H1 (cell line): ENCODE measurements at regions not wholly inside any gene's neighbourhood (a gene's known extent, or its start where the extent isn't known, plus 50 kb on each side); places are given as distances from the start of the nearest gene placed in this dataset.

Experiments
- CTCF ChIP-seq, 3 experiments: IDR thresholded peaks; 1 replicate in 2 of 3; 2 replicates in 1 of 3; pipeline versions ENCODE4 v1.5.1 to v1.6.1; 2011; ENCODE audit warnings: low read length in 3 of 3, mild to moderate bottlenecking in 3 of 3, inconsistent platforms in 2 of 3, low read depth in 1 of 3, moderate library complexity in 1 of 3; ENCODE audit not compliant: insufficient read depth in 1 of 3; ENCODE audit errors: control extremely low read depth in 1 of 3
- NRF1 ChIP-seq: IDR thresholded peaks from 2 replicates; pipeline ENCODE4 v1.6.1; 2011; ENCODE audit warnings: mild to moderate bottlenecking, low read depth, low read length, improper control_type of control experiment
- POLR2A ChIP-seq, 2 experiments: IDR thresholded peaks; 1 replicate in 1 of 2; 2 replicates in 1 of 2; pipeline ENCODE4 v1.6.1; 2011; ENCODE audit warnings: low read depth in 2 of 2, low read length in 2 of 2, mild to moderate bottlenecking in 2 of 2; ENCODE audit errors: control extremely low read depth in 1 of 2
- POLR2AphosphoS5 ChIP-seq: IDR thresholded peaks from 2 replicates; pipeline ENCODE4 v1.6.1; 2011; ENCODE audit warnings: low read depth, low read length
- RAD21 ChIP-seq, 2 experiments: IDR thresholded peaks in 1 of 2; conservative IDR thresholded peaks in 1 of 2; 2 replicates each; pipeline ENCODE4 v1.6.1; 2011; ENCODE audit warnings: low read depth in 2 of 2, low read length in 2 of 2, improper control_type of control experiment in 1 of 2, inconsistent platforms in 1 of 2, mild to moderate bottlenecking in 1 of 2, moderate library complexity in 1 of 2
- TF ChIP-seq, protein P1 (sequence below): IDR thresholded peaks from 2 replicates; pipeline ENCODE4 v1.6.1; 2012; ENCODE audit warnings: inconsistent platforms

DNA sequence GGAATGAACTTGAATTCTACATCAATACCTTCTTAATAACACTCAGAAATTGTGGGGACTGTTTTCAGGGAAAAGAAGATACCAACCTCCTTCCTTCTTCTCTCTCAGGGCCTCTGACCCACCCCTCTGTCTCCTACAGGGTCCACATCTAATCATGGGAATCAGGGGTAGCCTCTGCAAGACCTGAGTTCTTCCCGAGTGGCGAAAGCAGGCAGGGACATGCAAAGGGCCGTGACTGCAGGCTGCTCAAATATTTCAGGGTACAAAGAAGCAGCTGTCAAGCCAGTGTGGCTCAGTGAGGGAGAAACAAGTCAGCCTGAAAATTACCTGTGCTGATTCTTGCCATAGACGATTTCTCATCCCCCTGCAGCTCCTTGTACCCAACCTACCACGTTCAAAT, 123.1 kb upstream of the PARP11 start:
- no peak for TF ChIP-seq POLR2AphosphoS5
- TF ChIP-seq CTCF (IDR thresholded peaks at IDR 0.05; ENCODE audit: control extremely low read depth in 1 of 3, insufficient read depth in 1 of 3, low read depth in 1 of 3, low read length in 3 of 3): no peak
- TF ChIP-seq RAD21 (IDR thresholded peaks at IDR 0.05 in 1 of 2, conservative IDR thresholded peaks at IDR 0.05 in 1 of 2; ENCODE audit: low read depth in 2 of 2, low read length in 2 of 2): no peak
- TF ChIP-seq POLR2A (IDR thresholded peaks at IDR 0.05; ENCODE audit: control extremely low read depth in 1 of 2, low read depth in 2 of 2, low read length in 2 of 2): no peak
- TF ChIP-seq, protein P1, sequence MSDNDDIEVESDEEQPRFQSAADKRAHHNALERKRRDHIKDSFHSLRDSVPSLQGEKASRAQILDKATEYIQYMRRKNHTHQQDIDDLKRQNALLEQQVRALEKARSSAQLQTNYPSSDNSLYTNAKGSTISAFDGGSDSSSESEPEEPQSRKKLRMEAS: no peak
- TF ChIP-seq NRF1: no peak
